NCI-H2029 treated with DMSO at 0.1 percent for 48 hours (cell line): ENCODE measurements at regions not wholly inside any gene's neighbourhood (a gene's known extent, or its start where the extent isn't known, plus 50 kb on each side); places are given as distances from the start of the nearest gene placed in this dataset.
"Not testable (repeated sequence)": the region's sequence is repeated elsewhere in the genome, so short reads cannot be mapped to it uniquely, and the experiment has no call there.

Experiments used
- DNase-seq: peaks from one replicate; lab custom pipeline; 2025; lab: John Stamatoyannopoulos, UW

DNA sequence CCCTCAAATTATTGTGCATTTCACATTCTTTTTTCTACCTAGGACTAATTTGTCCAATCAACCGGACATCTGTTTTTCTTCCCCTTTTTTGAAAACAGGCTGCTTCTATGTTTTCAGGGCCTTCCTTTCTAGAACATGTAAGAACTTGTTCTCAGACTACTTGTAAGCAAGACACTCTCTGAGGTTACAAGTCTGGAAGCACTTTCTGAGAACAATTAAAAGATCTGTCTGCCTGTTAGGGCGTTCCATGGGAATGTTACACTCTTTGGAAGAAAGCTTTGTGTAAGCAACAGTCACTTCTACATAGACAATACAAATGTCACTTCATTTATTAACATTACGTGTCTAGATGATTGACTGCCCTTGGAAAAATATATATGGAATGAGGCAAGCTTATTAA lies 50.9 kb upstream of the HSPB3 start:
- DNase-seq: no peak

DNA sequence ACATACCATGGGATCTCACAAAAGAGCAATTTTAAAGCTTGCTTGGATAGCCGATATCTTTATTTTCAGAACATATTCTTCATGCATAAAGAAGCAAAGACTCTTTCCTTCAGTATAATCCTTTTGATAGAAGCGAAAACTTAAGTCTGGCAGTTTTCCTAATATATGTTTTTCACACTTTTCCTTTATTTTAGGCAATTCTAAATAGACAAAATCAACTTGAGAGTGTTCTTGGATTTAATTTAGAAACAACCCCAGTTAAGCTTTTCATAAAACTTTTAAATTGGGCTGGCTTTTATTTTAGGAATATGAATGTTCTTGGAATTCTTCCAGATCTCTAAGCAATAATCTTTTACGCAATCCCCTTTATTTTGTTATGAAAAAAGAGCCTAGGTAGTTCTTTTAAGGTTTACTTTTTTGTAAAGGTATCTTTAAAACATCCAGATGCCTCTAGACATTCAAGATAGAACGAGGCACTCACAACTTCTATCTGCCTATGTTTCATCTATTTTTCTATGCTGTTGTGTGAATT lies 51.5 kb upstream of the HSPB3 start:
- no peak for DNase-seq

DNA sequence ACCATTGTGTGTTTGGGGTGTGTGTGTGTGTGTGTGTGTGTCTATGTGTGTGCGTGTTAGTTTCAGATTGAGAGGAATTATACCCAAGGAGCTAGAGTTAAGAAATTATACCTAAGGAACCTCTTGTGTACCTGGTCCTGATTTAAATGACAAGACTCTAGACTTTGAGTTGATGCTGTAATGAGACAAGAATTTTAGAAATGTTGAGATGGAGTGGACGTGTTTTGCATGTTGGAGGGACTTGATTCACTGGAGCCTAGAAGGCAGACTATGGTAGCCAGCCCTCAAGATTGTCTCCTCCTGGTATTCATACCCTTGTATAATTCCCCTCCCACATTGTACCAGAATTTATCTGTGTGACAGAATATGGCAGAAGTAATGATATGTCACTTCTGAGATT lies 52.4 kb upstream of the HSPB3 start:
- DNase-seq: no peak

DNA sequence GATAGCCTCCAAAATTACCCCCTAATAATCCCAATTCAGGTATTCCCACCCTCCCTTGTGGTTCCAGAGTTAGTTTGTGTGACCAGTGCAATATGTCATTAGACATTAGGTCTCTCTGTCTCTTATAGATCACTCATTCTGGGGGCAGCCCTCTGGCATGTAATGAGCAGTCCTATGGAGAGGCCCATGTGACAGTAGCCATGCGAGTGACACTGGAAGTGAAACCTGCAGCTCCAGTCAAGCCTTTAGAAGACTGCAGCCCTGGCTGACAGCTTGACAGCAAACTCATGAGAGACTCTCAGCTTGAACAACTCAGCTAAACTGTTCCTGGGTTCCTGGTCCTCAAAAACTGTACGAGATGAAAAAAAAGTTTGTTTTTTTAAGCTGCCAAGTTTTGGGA lies 54.0 kb upstream of the HSPB3 start:
- DNase-seq: no peak

DNA sequence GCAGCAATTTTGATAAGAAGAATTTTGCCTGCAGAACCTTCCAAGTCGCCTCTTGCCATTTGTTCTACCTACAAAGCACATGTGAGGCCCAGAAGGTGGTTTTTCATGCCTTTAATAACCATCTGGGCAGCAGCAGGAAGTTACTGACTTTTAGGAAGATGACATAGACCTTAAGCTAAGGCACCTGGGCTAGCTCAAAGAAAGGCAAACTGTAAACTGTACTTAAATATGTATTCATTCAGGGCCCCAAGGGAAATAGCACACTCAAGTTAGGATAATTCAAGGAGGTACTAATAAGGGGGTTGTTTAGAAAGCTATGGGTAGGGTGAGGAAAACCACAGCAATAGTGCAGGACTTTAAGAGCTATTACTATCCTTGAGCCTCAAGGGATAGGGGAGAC lies 57.3 kb upstream of the HSPB3 start:
- no peak for DNase-seq

DNA sequence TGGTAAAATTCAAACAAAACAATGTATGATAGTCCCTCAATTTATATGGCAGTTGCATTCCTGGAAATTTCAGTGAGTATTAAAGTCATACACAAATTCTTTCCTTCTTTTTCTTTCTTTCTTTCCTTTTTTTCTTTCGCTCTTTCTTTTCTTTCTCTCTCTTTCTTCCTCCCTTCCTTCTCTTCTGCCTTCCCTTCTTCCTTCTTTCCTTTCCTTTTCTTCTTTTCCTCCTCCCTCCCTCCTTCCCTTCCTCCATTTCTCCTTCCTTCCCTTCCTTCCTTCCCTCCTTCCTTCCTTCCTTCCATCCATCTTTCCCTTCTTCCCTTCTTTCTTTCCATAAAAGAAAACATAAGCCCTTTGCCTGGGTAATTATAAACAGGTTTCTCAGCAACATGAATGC lies 58.1 kb upstream of the HSPB3 start:
- DNase-seq: no peak

DNA sequence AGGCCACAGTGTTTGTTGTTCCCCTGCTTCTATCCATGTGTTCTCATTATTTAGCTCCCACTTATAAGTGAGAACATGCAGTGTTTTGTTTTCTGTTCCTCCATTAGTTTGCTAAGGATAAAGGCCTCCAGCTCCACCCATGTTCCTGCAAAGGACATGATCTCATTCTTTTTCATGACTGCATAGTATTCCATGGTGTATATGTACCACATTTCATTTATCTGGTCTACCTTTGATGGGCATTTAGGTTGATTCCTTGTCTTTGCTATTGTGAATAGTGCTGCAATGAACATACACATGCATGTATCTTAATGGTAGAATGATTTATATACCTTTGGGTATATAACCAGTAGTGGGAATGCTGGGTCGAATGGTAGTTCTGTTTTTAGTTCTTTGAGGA lies 62.5 kb upstream of the HSPB3 start:
- not testable (repeated sequence) for DNase-seq

DNA sequence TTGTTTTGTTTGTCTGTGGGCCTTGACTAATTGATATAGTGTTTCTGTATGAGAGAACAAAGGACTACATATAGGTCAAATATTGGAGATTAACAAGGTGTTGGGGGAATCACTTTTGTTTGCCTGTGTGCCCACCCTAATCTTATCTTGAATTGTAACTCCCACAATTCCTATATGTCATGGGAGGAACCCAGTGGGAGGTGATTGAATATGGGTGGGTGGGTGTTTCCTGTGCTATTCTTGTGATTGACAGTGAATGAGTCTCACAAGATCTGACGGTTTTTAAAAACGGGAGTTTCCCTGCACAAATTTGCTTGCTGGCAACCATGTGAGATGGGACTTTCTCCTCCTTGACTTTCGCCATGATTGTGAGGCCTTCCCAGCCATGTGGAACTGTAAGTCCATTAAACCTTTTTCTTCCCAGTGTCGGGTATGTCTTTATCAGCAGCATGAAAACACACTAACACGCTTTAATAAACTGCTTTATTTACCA lies 64.9 kb upstream of the HSPB3 start:
- no peak for DNase-seq

DNA sequence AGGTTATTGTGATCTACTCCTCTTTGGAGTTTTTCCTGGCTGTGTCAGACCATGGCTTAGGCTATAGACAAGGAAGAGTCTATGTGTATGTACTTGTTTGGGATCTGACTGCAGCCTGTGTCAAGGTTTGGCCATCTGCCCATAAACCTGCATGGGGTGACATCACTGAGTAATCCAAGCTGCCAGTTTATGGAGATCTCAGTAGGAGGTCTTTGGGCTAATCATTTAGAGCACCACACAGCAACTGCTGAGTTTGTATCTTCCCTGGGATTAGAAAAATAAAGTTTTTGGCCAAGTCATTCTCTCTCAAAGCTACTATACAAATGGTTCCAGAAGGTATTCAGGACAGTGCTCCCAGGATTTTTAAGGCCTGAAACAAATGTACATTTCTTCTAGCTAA lies 65.5 kb upstream of the HSPB3 start:
- DNase-seq: peak; percentile 77

DNA sequence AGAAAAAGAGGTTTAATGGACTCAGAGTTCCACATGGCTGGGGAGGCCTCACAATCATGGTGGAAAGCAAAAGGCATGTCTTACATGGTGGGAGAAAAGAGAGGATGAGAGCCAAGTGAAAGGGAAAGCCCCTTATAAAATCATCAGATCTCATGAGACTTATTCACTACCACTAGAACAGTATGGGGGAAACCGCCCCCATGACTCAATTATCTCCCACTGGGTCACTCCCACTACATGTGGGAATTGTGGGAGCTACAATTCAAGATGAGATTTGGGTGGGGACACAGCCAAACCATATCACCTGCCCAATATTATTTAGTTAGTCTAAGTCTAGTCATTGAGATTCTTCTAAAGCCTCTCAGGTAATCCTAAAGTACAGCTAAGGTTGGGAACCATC lies 66.1 kb upstream of the HSPB3 start:
- DNase-seq: not testable (repeated sequence)

DNA sequence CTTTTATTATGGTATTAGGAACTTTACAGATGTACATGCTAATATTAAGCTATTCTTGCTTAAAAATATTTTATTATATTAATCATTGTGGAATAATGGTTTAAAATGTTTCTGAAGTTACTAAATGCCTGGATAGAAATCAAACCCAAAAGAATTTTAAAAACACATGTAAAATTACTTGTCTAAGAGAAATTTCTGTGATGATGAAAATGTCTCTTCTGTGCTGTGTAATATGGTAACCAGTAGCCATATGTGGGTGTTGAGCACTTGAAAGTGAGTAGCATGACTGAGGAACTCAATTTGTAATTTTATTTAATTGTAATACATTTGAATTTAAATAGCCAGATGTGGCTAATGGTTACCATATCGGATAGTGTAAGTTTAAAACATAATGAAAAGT lies 66.7 kb upstream of the HSPB3 start:
- no peak for DNase-seq

DNA sequence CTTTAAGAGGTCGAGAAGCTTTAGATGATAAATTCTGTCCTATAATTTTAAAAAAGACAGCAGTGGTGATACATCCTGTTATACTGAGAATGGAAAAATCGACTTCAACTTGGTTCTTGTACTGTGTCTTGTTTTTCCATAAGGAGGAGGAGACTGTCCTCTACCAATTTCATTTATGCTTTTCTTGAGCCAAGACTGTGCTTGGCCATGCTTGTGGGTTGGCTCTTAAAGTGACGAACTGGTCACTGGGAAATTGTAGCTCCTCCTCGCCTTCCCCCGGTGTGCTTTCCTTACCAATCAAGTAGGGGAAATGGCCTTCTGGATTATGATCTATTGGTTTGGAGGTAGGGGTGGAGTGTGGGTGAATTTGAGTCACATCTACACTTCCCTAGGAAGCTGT lies 67.1 kb upstream of the HSPB3 start:
- no peak for DNase-seq

DNA sequence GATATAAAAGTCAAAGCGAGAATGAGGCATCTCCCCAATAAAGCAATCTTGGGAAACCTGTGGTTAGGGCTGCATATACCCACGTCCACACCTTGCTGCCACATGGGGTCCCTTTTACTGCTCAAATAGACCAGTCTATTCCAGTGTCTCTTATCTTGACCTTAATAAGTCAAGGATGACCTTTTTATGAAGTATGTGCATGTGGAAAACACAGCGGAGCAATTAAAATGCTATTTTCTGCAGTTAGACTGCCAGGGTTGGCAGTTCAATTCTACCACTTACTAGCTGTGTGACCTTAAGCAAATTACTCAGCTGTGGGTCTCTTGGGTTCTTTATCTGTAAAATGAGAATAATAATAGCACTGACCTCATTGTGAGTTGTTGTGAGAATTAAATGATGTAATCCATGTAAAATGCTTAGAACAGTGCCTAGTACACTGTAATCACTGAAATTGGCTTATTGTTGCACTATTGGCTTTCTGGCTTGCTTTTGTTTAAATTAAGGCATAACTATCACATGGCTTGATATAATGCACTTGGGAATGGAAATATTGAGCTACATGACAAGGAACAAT lies 67.8 kb upstream of the HSPB3 start:
- DNase-seq: no peak

DNA sequence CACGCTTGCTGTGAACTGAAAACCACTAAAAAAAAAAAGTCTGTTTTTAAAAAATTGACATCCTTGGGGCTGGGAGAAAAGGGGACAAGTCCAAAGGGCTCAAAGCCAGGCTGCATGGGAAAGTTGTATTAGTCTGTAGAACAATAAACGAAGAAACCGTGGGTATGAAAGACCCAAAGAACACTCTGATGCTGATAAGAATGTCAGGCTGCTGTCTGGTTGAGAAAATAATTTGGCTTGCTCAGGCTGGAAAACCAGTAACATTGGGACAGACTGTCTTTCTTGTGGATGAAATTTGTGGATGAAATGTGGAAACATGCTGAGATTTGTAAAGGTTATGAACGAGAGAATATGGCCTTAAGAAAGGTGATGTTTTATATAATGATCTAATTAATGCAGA lies 68.5 kb upstream of the HSPB3 start:
- DNase-seq: no peak

DNA sequence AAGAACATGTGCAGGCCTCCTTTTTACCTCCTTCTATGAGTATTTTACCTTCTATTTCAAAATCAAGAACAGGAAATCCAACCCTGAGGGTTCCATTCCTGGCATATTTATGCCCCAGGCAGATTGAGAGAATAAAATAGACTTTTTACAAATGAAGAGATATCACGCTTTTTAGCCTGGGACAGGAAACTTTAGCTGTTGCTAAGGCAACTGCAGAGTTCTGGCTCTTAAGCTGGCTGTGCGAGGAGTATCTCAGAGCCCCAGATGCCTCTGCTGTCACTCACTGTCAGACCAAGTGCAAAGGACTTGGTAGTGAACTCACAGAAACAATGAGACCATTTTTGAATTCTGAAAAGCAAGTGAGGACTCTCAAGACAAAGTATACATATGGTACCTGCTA lies 69.5 kb upstream of the HSPB3 start:
- no peak for DNase-seq

DNA sequence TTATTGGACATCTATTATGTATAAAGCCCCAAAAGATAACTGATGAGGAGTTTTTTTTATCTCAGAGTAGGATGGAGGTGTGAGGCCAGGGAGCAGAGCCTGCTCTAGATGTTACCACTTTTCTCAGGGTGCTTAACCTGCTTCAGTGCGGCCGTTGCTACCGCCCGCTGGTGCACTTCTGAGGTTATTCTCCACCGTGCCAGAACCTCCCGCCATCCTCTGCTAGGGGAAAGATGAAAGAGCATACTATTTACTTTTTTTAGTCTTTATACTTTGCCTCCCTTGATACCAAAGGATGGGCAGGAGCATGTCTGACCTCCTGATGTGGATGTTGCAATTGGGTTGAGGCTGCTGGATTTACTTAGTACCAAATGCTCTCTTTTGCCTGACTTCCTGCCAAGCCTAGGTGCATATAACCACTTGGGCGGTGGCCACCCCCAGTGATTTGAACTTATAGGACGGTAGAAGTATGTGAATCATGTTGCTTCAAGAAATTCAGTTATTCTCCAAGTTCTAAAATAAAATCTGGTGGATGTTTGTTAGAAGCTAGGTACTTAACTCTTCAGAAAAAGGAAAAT lies 71.1 kb upstream of the HSPB3 start:
- DNase-seq: no peak

DNA sequence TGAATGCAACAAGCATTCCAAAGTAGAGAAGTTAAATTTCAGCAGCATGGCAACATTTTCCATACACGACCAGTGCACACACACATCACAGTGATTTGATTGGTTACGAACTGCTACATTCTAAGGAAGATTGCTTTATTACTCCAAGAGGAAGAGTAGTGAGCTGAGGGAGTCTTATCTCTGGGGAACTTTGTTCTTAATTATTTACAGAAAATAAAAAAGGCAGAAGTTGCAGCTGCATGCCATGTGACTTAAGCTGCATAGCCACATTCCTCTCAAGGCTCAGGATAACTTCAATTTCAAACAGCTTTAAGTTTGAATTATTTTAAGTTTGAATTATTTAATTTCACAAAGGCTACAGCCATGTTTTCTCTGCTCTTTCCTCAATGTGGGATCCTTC lies 71.6 kb upstream of the HSPB3 start:
- DNase-seq: no peak

DNA sequence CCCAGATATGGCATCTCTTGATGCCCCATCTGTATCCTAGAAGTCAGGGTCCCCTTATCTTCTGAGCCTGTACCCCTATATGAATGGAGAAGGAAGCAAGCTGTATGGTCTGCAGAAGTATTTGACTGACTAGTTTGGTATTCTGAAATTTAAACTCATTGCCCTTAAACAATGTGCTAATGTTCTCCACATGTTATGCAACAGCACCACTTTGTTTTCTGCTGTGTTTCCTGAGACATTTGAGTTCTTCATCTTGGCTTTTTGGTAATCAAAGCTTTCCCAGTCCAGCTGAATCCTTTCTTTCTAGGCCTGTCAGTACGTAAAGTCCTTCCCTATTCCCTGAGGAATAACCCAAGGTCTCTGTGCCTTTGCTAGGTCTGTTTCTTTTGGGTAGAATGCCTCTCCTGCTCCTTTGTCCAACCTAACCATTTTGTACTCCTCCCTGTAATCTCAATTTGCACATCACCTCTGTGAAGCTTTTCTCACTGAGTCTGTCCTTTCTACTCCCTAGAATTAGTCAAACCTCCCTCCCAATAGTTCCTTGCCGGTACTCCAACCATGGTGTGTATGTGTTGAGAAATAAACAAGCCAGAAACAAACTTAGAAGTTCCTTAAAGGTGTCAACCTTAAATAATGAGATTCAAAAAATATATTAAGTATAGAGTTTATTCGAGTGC lies 72.1 kb upstream of the HSPB3 start:
- no peak for DNase-seq

DNA sequence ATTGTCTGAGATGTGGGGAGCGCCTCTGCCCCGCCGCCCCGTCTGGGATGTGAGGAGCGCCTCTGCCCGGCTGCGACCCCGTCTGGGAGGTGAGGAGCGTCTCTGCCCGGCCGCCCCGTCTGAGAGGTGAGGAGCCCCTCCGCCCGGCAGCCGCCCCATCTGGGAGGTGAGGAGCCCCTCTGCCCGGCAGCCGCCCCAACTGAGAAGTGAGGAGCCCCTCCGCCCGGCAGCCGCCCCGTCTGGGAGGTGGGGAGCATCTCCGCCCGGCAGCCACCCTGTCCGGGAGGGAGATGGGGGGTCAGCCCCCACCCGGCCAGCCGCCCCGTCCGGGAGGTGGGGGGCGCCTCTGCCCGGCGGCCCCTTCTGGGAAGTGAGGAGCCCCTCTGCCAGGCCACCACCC lies 70.9 kb upstream of the ARL15 start:
- DNase-seq: not testable (repeated sequence)

DNA sequence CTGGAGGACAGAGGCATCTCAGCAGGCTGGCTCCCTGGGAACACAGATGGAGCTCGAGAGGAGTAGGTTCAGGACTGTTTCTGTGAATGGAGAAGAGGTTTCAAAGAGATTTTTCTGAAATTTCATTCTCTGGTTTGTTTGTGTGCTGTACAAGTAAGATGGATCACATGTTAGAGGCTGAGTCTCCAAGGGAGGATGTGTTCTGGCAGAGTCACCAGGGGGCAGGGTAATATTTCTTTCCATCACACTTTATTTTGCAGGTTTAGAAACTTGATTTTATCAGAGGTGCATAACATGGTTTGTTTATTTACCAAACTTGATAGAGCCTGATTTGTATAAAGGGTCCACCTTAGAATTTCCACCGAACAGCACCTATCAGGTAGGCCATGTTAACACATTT lies 69.2 kb upstream of the ARL15 start:
- DNase-seq: no peak

DNA sequence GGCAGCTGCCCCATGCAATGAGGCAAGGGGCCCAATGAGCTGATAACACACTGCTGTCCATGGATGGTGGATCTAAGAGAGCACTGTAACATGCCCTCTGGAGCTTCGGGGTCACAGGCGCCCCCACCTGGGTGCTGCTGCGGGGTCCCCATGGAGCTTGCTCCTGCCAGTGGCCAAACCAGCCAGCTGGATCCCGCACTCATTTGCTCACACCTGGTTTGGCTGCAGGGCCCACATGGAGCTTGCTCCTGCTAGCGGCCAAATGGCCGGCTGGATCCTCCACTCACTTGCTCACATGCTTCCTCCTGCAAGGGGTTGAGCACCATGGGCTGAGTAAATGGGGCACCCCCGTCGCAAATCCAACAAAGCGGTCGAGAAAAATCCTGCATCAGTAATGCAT lies 68.3 kb upstream of the ARL15 start:
- DNase-seq: no peak

DNA sequence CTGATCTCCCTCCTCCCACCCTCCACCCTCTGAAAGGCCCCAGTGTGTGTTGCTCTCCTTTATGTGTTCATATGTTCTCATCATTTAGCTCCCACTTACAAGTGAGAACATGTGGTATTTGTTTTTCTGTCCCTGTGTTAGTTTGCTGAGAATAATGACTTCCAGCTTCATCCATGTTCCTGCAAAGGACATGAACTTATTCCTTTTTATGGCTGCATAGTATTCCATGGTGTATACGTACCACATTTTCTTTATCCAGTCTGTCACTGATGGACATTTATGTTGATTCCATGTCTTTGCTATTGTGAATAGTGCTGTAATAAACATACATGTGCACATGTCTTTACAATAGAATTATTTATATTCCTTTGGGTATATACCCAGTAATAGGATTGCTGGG lies 67.0 kb upstream of the ARL15 start:
- DNase-seq: not testable (repeated sequence)

DNA sequence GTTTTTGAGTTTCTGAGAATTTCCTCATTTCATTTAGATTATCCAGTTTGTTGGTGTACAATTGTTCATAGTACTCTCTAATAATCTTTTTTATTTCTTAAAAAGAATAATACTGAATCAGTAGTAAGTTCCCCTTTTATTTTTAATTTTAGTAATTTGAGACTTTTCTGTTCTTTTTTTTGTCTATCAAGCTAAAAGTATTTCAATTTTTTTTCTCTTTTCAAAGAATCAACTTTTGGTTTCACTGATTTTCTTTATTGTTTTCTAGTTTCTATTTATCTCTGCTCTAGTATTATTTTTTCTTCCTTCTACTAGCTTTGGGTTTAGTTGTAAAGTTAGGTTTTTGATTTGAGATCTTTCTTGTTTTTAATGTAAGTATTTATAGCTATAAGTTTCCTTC lies 60.6 kb upstream of the ARL15 start:
- DNase-seq: no peak

DNA sequence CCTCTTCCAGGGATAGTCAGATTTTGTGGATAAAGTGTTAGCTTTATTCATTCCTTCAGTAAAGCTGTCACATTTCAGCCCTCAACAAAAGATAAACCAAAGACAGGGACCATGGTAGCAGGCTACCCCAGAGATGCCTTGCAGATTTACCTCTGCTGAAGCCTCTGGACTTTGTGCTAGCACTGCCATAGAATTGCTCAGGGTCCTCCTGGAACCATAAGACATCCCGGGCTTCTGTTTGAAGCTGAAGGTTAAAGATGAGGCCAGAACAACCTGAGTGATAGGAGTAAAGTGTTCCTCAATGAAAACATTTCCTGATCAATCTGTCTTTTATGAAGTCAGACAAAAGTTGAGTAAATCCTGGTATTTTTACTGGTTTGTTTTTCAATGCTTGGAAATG lies 57.5 kb upstream of the ARL15 start:
- DNase-seq: no peak
